ENCODE measurements at regions not wholly inside any gene's neighbourhood (a gene's known extent, or its start where the extent isn't known, plus 50 kb on each side); places are given as distances from the start of the nearest gene placed in this dataset.

GRCh38 chr3:59578129-59578528 lies 528.3 kb upstream of the CFAP20DC start:
- DNase-seq: no peak

- DNase-seq: no peak
Observed at GRCh38 chr3:59576606-59577005, 526.8 kb upstream of the CFAP20DC start.

GRCh38 chr3:59575113-59576001 lies 525.5 kb upstream of the CFAP20DC start:
- DNase-seq: peak; percentile 91

- no peak for DNase-seq
Observed at GRCh38 chr3:59573911-59574310, 524.1 kb upstream of the CFAP20DC start.

GRCh38 chr3:59572106-59572505 lies 522.3 kb upstream of the CFAP20DC start:
- DNase-seq: no peak

GRCh38 chr3:59570806-59571205 lies 521.0 kb upstream of the CFAP20DC start:
- DNase-seq: no peak

GRCh38 chr3:59567661-59568060 lies 517.8 kb upstream of the CFAP20DC start:
- no peak for DNase-seq

- DNase-seq: peak; percentile 89
Observed at GRCh38 chr3:59566481-59566975, 516.7 kb upstream of the CFAP20DC start.

GRCh38 chr3:59565125-59565524 lies 515.3 kb upstream of the CFAP20DC start:
- DNase-seq: no peak

- DNase-seq: no peak
Observed at GRCh38 chr3:59563966-59564365, 514.1 kb upstream of the CFAP20DC start.

GRCh38 chr3:59563072-59563605 lies 513.3 kb upstream of the CFAP20DC start:
- no peak for DNase-seq

GRCh38 chr3:59559721-59560435 lies 510.1 kb upstream of the CFAP20DC start:
- peak; percentile 89 for DNase-seq

GRCh38 chr3:59558906-59559720 lies 509.3 kb upstream of the CFAP20DC start:
- peak; percentile 30 for DNase-seq

- DNase-seq: no peak
Observed at GRCh38 chr3:59555593-59556315, 505.9 kb upstream of the CFAP20DC start.

- DNase-seq: no peak
Observed at GRCh38 chr3:59553076-59553475, 503.3 kb upstream of the CFAP20DC start.

GRCh38 chr3:59551834-59552233 lies 502.0 kb upstream of the CFAP20DC start:
- no peak for DNase-seq

GRCh38 chr3:59549962-59550361 lies 500.1 kb upstream of the CFAP20DC start:
- DNase-seq: no peak

- no peak for DNase-seq
Observed at GRCh38 chr3:59547874-59548273, 498.0 kb upstream of the CFAP20DC start.

- DNase-seq: no peak
Observed at GRCh38 chr3:59546522-59546921, 496.7 kb upstream of the CFAP20DC start.

- no peak for DNase-seq
Observed at GRCh38 chr3:59545374-59545773, 495.5 kb upstream of the CFAP20DC start.

- no peak for DNase-seq
Observed at GRCh38 chr3:59542276-59542675, 492.5 kb upstream of the CFAP20DC start.

- DNase-seq: peak; percentile 56
Observed at GRCh38 chr3:59540696-59541095, 490.9 kb upstream of the CFAP20DC start.

Data from activated CD4-positive, alpha-beta T cell treated with anti-CD3 and anti-CD28 coated beads, Interleukin-2, amount 50 U/mL, for 16 hours (primary cell).